GM23248 (cell line): ENCODE measurements at regions not wholly inside any gene's neighbourhood (a gene's known extent, or its start where the extent isn't known, plus 50 kb on each side); places are given as distances from the start of the nearest gene placed in this dataset.

Source experiments
- EZH2 ChIP-seq: fragments of 200-600 bp; sonication (generic); IDR thresholded peaks from 2 replicates; pipeline ENCODE4 v1.6.1; 2018; ENCODE audit warnings: antibody characterized with exemption, mild to moderate bottlenecking; ENCODE audit not compliant: insufficient read depth, poor library complexity, severe bottlenecking
- EZH2phosphoT487 ChIP-seq: fragments of 200-600 bp; sonication (generic); IDR thresholded peaks from 2 replicates; pipeline ENCODE4 v1.6.1; 2018; ENCODE audit warnings: antibody characterized with exemption, moderate library complexity, mild to moderate bottlenecking, low read depth; ENCODE audit not compliant: insufficient read depth

- no peak for TF ChIP-seq EZH2phosphoT487
- no peak for TF ChIP-seq EZH2
Observed at GRCh38 chr21:23101111-23101510, 2102.9 kb downstream of the NCAM2 start.
